ENCODE measurements at regions not wholly inside any gene's neighbourhood (a gene's known extent, or its start where the extent isn't known, plus 50 kb on each side); places are given as distances from the start of the nearest gene placed in this dataset.
"Not testable (repeated sequence)": the region's sequence is repeated elsewhere in the genome, so short reads cannot be mapped to it uniquely, and the experiment has no call there.

GRCh38 chr5:45172634-45173033, 363.9 kb downstream of the MRPS30 start:
- not testable (repeated sequence) for DNase-seq (ENCODE audit: low spot score)

GRCh38 chr5:45179686-45180085, 370.9 kb downstream of the MRPS30 start:
- ChIA-PET CTCF (no interaction called here), POLR2A (no interaction called here)
- Mint-ChIP-seq H3K4me3 (no peak overlapping the region), H3K9me3 (peaks cover 5% of the 10 kb centered on the region; the same call in 1 of the 2 replicates), H3K27me3 (ENCODE audit: low read depth) (no peaks in the 10 kb centered on the region), H3K4me1 (peaks cover 33% of the 10 kb centered on the region), H3K36me3 (no peaks in the 10 kb centered on the region), H3K27ac (peak overlapping the region; percentile 15; the same call in 1 of the 2 replicates)
- DNase-seq (ENCODE audit: low spot score), result no peak
- no peak for ATAC-seq
- TF ChIP-seq E2F1 (CRISPR knock-in tag; IDR thresholded peaks at IDR 0.05), result no peak
- no peak for TF ChIP-seq RELA (CRISPR knock-in tag; IDR thresholded peaks at IDR 0.05; ENCODE audit: borderline replicate concordance)
- TF ChIP-seq EMX1 (CRISPR knock-in tag; IDR thresholded peaks at IDR 0.05), result no peak
- TF ChIP-seq ZBTB21 (CRISPR knock-in tag; IDR thresholded peaks at IDR 0.05; ENCODE audit: borderline replicate concordance), result no peak

More at GRCh38 chr5:45172634-45173033, 363.9 kb downstream of the MRPS30 start:
- POLR2A ChIA-PET; ATAC-seq; H3K27ac Mint-ChIP-seq; H3K36me3 Mint-ChIP-seq; H3K4me1 Mint-ChIP-seq; CTCF ChIA-PET; H3K4me3 Mint-ChIP-seq; H3K27me3 Mint-ChIP-seq (ENCODE audit: low read depth); H3K9me3 Mint-ChIP-seq: not testable (repeated sequence)

- ChIA-PET POLR2A (no interaction called here), CTCF (no interaction called here)
- TF ChIP-seq E2F5 (CRISPR knock-in tag; IDR thresholded peaks at IDR 0.05) (no peak), TEAD1 (CRISPR knock-in tag; IDR thresholded peaks at IDR 0.05) (no peak), CREM (CRISPR knock-in tag; IDR thresholded peaks at IDR 0.05) (no peak), SP1 (CRISPR knock-in tag; conservative IDR thresholded peaks at IDR 0.05) (no peak), RELA (CRISPR knock-in tag; IDR thresholded peaks at IDR 0.05; ENCODE audit: borderline replicate concordance) (no peak)
- H3K27me3 Mint-ChIP-seq (ENCODE audit: low read depth), result no peaks in the 10 kb centered on the region
- no peaks in the 10 kb centered on the region for H3K36me3 Mint-ChIP-seq
- H3K27ac Mint-ChIP-seq, result no peak overlapping the region
- H3K4me3 Mint-ChIP-seq, result no peak overlapping the region
- ATAC-seq (no peak), DNase-seq (ENCODE audit: low spot score) (no peak)
- peaks cover 33% of the 10 kb centered on the region for H3K4me1 Mint-ChIP-seq
- H3K9me3 Mint-ChIP-seq, result peaks cover 4% of the 10 kb centered on the region; the same call in 1 of the 2 replicates
Measured at GRCh38 chr5:45189042-45189441, 380.3 kb downstream of the MRPS30 start.

- no peaks in the 10 kb centered on the region for H3K27me3 Mint-ChIP-seq (ENCODE audit: low read depth)
- POLR2A ChIA-PET, result no interaction called here
- TF ChIP-seq JAZF1 (CRISPR knock-in tag; IDR thresholded peaks at IDR 0.05), result no peak
- H3K4me1 Mint-ChIP-seq, result peaks cover 30% of the 10 kb centered on the region
- ATAC-seq, result no peak
- no peaks in the 10 kb centered on the region for H3K36me3 Mint-ChIP-seq
- H3K27ac Mint-ChIP-seq, result no peak overlapping the region
- DNase-seq (ENCODE audit: low spot score), result no peak
- H3K9me3 Mint-ChIP-seq, result peaks cover 4% of the 10 kb centered on the region; the same call in 1 of the 2 replicates
- no peak overlapping the region for H3K4me3 Mint-ChIP-seq
- CTCF ChIA-PET, result no interaction called here
Measured at GRCh38 chr5:45189481-45189880, 380.7 kb downstream of the MRPS30 start.

GRCh38 chr5:45195026-45195425, 386.3 kb downstream of the MRPS30 start:
- CTCF ChIA-PET, result no interaction called here
- ATAC-seq, result no peak
- POLR2A ChIA-PET, result no interaction called here

More at GRCh38 chr5:45195026-45195425, 386.3 kb downstream of the MRPS30 start:
- no peak overlapping the region for H3K4me3 Mint-ChIP-seq
- TF ChIP-seq CBFB (CRISPR knock-in tag; IDR thresholded peaks at IDR 0.05; ENCODE audit: low read depth), result no peak
- no peak for TF ChIP-seq GTF2I (CRISPR knock-in tag; conservative IDR thresholded peaks at IDR 0.05)
- TF ChIP-seq JUN (CRISPR knock-in tag; IDR thresholded peaks at IDR 0.05), result no peak
- no peak for TF ChIP-seq OVOL2 (CRISPR knock-in tag; IDR thresholded peaks at IDR 0.05; ENCODE audit: borderline replicate concordance)
- TF ChIP-seq FOXP4 (CRISPR knock-in tag; IDR thresholded peaks at IDR 0.05), result no peak
- no peak for TF ChIP-seq SP1 (CRISPR knock-in tag; conservative IDR thresholded peaks at IDR 0.05)
- TF ChIP-seq ZNF138 (CRISPR knock-in tag; conservative IDR thresholded peaks at IDR 0.05), result no peak
- H3K27ac Mint-ChIP-seq, result no peak overlapping the region
- H3K27me3 Mint-ChIP-seq (ENCODE audit: low read depth), result no peaks in the 10 kb centered on the region
- H3K36me3 Mint-ChIP-seq, result no peaks in the 10 kb centered on the region
- peaks cover 19% of the 10 kb centered on the region for H3K4me1 Mint-ChIP-seq
- DNase-seq (ENCODE audit: low spot score), result no peak
- peaks cover 14% of the 10 kb centered on the region for H3K9me3 Mint-ChIP-seq

All from WTC11 (cell line).